ENCODE measurements at regions not wholly inside any gene's neighbourhood (a gene's known extent, or its start where the extent isn't known, plus 50 kb on each side); places are given as distances from the start of the nearest gene placed in this dataset.

GRCh38 chr18:78309924-78310323 is 669.7 kb upstream of the SALL3 start:
- TF ChIP-seq TAF1 (IDR thresholded peaks at IDR 0.05; ENCODE audit: borderline replicate concordance, insufficient read depth, low read length): no peak
- TF ChIP-seq POLR2AphosphoS5 (IDR thresholded peaks at IDR 0.05; ENCODE audit: low read depth, low read length): no peak
